ENCODE measurements at regions not wholly inside any gene's neighbourhood (a gene's known extent, or its start where the extent isn't known, plus 50 kb on each side); places are given as distances from the start of the nearest gene placed in this dataset.

GRCh38 chr12:115852054-115852453 lies 425.4 kb downstream of the MED13L start:
- no peak for TF ChIP-seq CTCF (IDR thresholded peaks at IDR 0.05; ENCODE audit: extremely low read depth, insufficient read depth, missing control alignments)
- DNase-seq (ENCODE audit: low spot score), result no peak
- in situ Hi-C loops (cut with MboI; ENCODE audit: low pct_unique_long_range_greater_than_20kb, low sequenced_read_pairs, unreplicated experiment), result no loop called here

GRCh38 chr12:115850957-115851356 lies 426.5 kb downstream of the MED13L start:
- in situ Hi-C loops (cut with MboI; ENCODE audit: low pct_unique_long_range_greater_than_20kb, low sequenced_read_pairs, unreplicated experiment), result no loop called here
- DNase-seq (ENCODE audit: low spot score), result no peak
- TF ChIP-seq CTCF (IDR thresholded peaks at IDR 0.05; ENCODE audit: extremely low read depth, insufficient read depth, missing control alignments), result no peak

GRCh38 chr12:115849262-115849943 lies 428.1 kb downstream of the MED13L start:
- DNase-seq (ENCODE audit: low spot score), result no peak
- in situ Hi-C loops (cut with MboI; ENCODE audit: low pct_unique_long_range_greater_than_20kb, low sequenced_read_pairs, unreplicated experiment), result no loop called here
- no peak for TF ChIP-seq CTCF (IDR thresholded peaks at IDR 0.05; ENCODE audit: extremely low read depth, insufficient read depth, missing control alignments)

- no peak for TF ChIP-seq CTCF (IDR thresholded peaks at IDR 0.05; ENCODE audit: extremely low read depth, insufficient read depth, missing control alignments)
- DNase-seq (ENCODE audit: low spot score), result no peak
- in situ Hi-C loops (cut with MboI; ENCODE audit: low pct_unique_long_range_greater_than_20kb, low sequenced_read_pairs, unreplicated experiment), result no loop called here
Measured at GRCh38 chr12:115847398-115847797, 430.1 kb downstream of the MED13L start.

GRCh38 chr12:115846516-115846915 lies 431.0 kb downstream of the MED13L start:
- no peak for DNase-seq (ENCODE audit: low spot score)
- in situ Hi-C loops (cut with MboI; ENCODE audit: low pct_unique_long_range_greater_than_20kb, low sequenced_read_pairs, unreplicated experiment), result no loop called here
- no peak for TF ChIP-seq CTCF (IDR thresholded peaks at IDR 0.05; ENCODE audit: extremely low read depth, insufficient read depth, missing control alignments)

- no peak for TF ChIP-seq CTCF (IDR thresholded peaks at IDR 0.05; ENCODE audit: extremely low read depth, insufficient read depth, missing control alignments)
- in situ Hi-C loops (cut with MboI; ENCODE audit: low pct_unique_long_range_greater_than_20kb, low sequenced_read_pairs, unreplicated experiment), result no loop called here
- DNase-seq (ENCODE audit: low spot score), result no peak
Measured at GRCh38 chr12:115840159-115840558, 437.3 kb downstream of the MED13L start.

Data from GM13977 (cell line).